ENCODE measurements at regions not wholly inside any gene's neighbourhood (a gene's known extent, or its start where the extent isn't known, plus 50 kb on each side); places are given as distances from the start of the nearest gene placed in this dataset.

DNA sequence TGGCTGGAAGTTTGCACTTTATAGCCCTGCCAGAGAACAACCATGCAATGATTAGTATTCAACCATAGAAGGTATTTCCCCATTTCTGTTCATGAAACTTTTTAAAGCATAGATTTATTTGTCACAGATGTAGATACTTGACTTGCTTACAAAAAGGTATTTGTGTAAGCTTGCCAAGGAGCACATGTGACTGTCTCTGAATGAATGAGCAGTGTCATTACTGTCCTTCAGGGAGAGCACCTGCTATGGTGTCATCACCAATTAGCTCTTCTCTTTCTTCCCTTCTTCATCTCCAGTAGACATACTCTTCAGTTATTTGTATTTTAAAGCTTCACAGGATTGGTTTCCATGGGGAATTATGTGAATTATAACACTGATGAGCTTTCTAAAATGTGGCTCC, 1064.7 kb upstream of the GRIA3 start:
- Histone ChIP-seq H3K79me2 (no peaks in the 10 kb centered on the region), H3K27ac (no peak overlapping the region), H2AFZ (no peak overlapping the region), H3K4me3 (no peak overlapping the region), H3K27me3 (no peaks in the 10 kb centered on the region), H3K36me3 (replicated peaks; ENCODE audit: insufficient read depth, low read depth) (no peaks in the 10 kb centered on the region), H3K4me2 (no peak overlapping the region), H3K4me1 (ENCODE audit: insufficient read depth) (no peaks in the 10 kb centered on the region), H3K9me3 (ENCODE audit: low read depth) (no peaks in the 10 kb centered on the region), H3K9me2 (replicated peaks; ENCODE audit: insufficient read depth) (no peaks in the 10 kb centered on the region), H4K20me1 (ENCODE audit: insufficient read depth, poor library complexity, severe bottlenecking) (no peaks in the 10 kb centered on the region)
- no peak for DNase-seq (ENCODE audit: low spot score)
- no peak for TF ChIP-seq EZH2phosphoT487 (IDR thresholded peaks at IDR 0.05; ENCODE audit: low read depth, severe bottlenecking, unreplicated experiment)
- TF ChIP-seq EZH2 (IDR thresholded peaks at IDR 0.05; ENCODE audit: borderline replicate concordance), result no peak
- TF ChIP-seq, protein P1, sequence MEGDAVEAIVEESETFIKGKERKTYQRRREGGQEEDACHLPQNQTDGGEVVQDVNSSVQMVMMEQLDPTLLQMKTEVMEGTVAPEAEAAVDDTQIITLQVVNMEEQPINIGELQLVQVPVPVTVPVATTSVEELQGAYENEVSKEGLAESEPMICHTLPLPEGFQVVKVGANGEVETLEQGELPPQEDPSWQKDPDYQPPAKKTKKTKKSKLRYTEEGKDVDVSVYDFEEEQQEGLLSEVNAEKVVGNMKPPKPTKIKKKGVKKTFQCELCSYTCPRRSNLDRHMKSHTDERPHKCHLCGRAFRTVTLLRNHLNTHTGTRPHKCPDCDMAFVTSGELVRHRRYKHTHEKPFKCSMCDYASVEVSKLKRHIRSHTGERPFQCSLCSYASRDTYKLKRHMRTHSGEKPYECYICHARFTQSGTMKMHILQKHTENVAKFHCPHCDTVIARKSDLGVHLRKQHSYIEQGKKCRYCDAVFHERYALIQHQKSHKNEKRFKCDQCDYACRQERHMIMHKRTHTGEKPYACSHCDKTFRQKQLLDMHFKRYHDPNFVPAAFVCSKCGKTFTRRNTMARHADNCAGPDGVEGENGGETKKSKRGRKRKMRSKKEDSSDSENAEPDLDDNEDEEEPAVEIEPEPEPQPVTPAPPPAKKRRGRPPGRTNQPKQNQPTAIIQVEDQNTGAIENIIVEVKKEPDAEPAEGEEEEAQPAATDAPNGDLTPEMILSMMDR (IDR thresholded peaks at IDR 0.05; ENCODE audit: poor library complexity), result no peak

DNA sequence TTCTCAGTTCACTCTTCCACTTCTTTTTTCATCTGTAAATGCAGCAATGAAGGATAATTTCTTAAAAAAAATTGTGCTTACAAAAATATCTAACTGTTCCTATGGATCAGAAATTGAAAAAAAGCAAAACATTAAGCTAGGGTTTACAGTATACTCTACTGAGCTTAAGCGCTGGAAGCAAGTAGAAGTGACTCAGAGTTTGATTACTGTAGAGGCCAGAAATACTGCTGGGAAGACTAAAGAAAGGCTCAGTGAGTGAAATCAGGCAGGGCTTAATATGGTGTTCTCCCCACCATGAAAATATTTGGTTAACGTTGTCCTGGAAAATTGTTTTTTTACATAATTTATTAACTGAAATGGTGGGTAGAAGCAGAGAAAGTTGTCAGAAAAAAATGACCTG, 1061.8 kb upstream of the GRIA3 start:
- Histone ChIP-seq H3K4me2 (no peak overlapping the region), H3K36me3 (replicated peaks; ENCODE audit: insufficient read depth, low read depth) (no peaks in the 10 kb centered on the region), H3K4me3 (no peak overlapping the region), H3K79me2 (no peaks in the 10 kb centered on the region), H3K9me2 (replicated peaks; ENCODE audit: insufficient read depth) (no peaks in the 10 kb centered on the region), H3K27ac (no peak overlapping the region), H2AFZ (no peak overlapping the region), H4K20me1 (ENCODE audit: insufficient read depth, poor library complexity, severe bottlenecking) (no peaks in the 10 kb centered on the region), H3K9me3 (ENCODE audit: low read depth) (no peaks in the 10 kb centered on the region), H3K4me1 (ENCODE audit: insufficient read depth) (no peaks in the 10 kb centered on the region), H3K27me3 (no peaks in the 10 kb centered on the region)
- 83% methylated on average over 2 of the region's 2 CpGs for WGBS (ENCODE audit: low lambda C conversion rate, missing lambda C conversion rate)
- DNase-seq (ENCODE audit: low spot score), result no peak
- TF ChIP-seq EZH2 (IDR thresholded peaks at IDR 0.05; ENCODE audit: borderline replicate concordance) (no peak), EZH2phosphoT487 (IDR thresholded peaks at IDR 0.05; ENCODE audit: low read depth, severe bottlenecking, unreplicated experiment) (no peak)
- TF ChIP-seq, protein P1 (IDR thresholded peaks at IDR 0.05; ENCODE audit: poor library complexity), result no peak

DNA sequence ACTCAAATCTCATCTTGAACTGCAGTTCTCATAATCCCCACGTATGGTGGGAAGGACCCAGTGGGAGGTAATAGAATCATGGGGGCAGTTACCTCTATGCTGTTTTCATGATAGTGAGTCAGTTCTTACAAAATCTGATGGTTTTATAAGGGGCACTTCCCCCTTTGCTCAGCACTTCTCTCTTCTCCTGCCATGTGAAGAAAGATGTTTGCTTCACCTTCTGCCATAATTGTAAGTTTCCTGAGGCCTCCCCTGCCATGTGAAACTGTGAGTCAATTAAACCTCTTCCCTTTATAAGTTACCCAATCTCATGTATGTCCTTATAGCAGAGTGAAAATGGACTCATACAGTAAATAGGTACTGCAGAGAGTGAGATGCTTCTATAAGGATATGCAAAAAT, 1050.6 kb upstream of the GRIA3 start:
- WGBS (ENCODE audit: low lambda C conversion rate, missing lambda C conversion rate), result 85% methylated on average over 1 of the region's 1 CpG
- TF ChIP-seq EZH2 (IDR thresholded peaks at IDR 0.05; ENCODE audit: borderline replicate concordance) (no peak), EZH2phosphoT487 (IDR thresholded peaks at IDR 0.05; ENCODE audit: low read depth, severe bottlenecking, unreplicated experiment) (no peak)
- TF ChIP-seq, protein P1 (IDR thresholded peaks at IDR 0.05; ENCODE audit: poor library complexity), result no peak
- DNase-seq (ENCODE audit: low spot score), result no peak
- Histone ChIP-seq H3K4me3 (no peak overlapping the region), H3K9me3 (ENCODE audit: low read depth) (no peaks in the 10 kb centered on the region), H3K9me2 (replicated peaks; ENCODE audit: insufficient read depth) (no peaks in the 10 kb centered on the region), H3K4me2 (no peak overlapping the region), H3K4me1 (ENCODE audit: insufficient read depth) (no peaks in the 10 kb centered on the region), H3K27me3 (no peaks in the 10 kb centered on the region), H2AFZ (no peak overlapping the region), H3K36me3 (replicated peaks; ENCODE audit: insufficient read depth, low read depth) (no peaks in the 10 kb centered on the region), H3K79me2 (no peaks in the 10 kb centered on the region), H3K27ac (no peak overlapping the region), H4K20me1 (ENCODE audit: insufficient read depth, poor library complexity, severe bottlenecking) (no peaks in the 10 kb centered on the region)

DNA sequence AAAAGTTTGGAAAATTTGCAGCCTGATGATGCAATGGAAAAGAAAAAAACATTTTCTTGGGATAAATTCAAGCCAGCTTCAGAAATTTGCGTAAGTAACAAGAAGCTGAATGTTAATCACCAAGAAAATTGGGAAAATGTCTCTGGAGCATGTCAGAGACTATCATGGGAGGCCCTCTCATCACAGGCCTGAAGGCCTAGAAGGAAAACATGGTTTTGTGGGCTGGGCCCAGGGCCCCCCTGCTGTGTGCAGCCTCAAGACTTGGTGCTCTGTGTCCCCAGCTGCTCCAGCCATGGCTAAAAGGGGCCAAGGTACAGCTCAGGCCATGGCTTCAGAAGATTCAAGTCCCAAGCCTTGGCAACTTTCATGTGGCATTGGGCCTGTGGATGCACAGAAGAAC, 1049.8 kb upstream of the GRIA3 start:
- H3K36me3 ChIP-seq (replicated peaks; ENCODE audit: insufficient read depth, low read depth), result no peaks in the 10 kb centered on the region
- H3K27me3 ChIP-seq, result no peaks in the 10 kb centered on the region
- H3K4me2 ChIP-seq, result no peak overlapping the region
- TF ChIP-seq, protein P1 (IDR thresholded peaks at IDR 0.05; ENCODE audit: poor library complexity), result no peak
- no peak for TF ChIP-seq EZH2 (IDR thresholded peaks at IDR 0.05; ENCODE audit: borderline replicate concordance)
- no peak for TF ChIP-seq EZH2phosphoT487 (IDR thresholded peaks at IDR 0.05; ENCODE audit: low read depth, severe bottlenecking, unreplicated experiment)
- no peak overlapping the region for H3K27ac ChIP-seq
- DNase-seq (ENCODE audit: low spot score), result no peak
- H3K79me2 ChIP-seq, result no peaks in the 10 kb centered on the region
- no peak overlapping the region for H2AFZ ChIP-seq
- no peaks in the 10 kb centered on the region for H3K9me2 ChIP-seq (replicated peaks; ENCODE audit: insufficient read depth)
- no peaks in the 10 kb centered on the region for H4K20me1 ChIP-seq (ENCODE audit: insufficient read depth, poor library complexity, severe bottlenecking)
- H3K4me3 ChIP-seq, result no peak overlapping the region
- H3K9me3 ChIP-seq (ENCODE audit: low read depth), result no peaks in the 10 kb centered on the region
- WGBS (ENCODE audit: low lambda C conversion rate, missing lambda C conversion rate), result 82% methylated on average over 1 of the region's 1 CpG
- no peaks in the 10 kb centered on the region for H3K4me1 ChIP-seq (ENCODE audit: insufficient read depth)

All from hepatocyte (in vitro differentiated cells).